ENCODE measurements at regions not wholly inside any gene's neighbourhood (a gene's known extent, or its start where the extent isn't known, plus 50 kb on each side); places are given as distances from the start of the nearest gene placed in this dataset.

GRCh38 chr16:9374061-9374460, 282.6 kb downstream of the HAPSTR1 start:
- Histone ChIP-seq H3K9me3 (ENCODE audit: control insufficient read depth in 4 of 4, insufficient read depth in 3 of 4, low read length in 3 of 4) (no peaks in the 10 kb centered on the region), H3K27me3 (ENCODE audit: control insufficient read depth in 3 of 3, insufficient read depth in 3 of 3, low read length in 2 of 3) (no peaks in the 10 kb centered on the region), H3K27ac (ENCODE audit: low read depth in 1 of 2, low read length in 1 of 2) (no peak overlapping the region), H3K36me3 (ENCODE audit: control insufficient read depth in 4 of 4, insufficient read depth in 4 of 4, low read length in 4 of 4) (no peaks in the 10 kb centered on the region), H3K4me1 (ENCODE audit: control insufficient read depth in 5 of 5, insufficient read depth in 5 of 5, low read length in 5 of 5) (peaks cover 0 to 3% (median 0%) of the 10 kb centered on the region in 5 donors), H3K4me3 (no peak overlapping the region), H3K9ac (ENCODE audit: insufficient read depth in 1 of 2, low read length in 2 of 2) (no peak overlapping the region)
- ATAC-seq (ENCODE audit: insufficient read depth, low FRiP score) (no peak), DNase-seq (no peak)
- no peak for TF ChIP-seq CTCF (IDR thresholded peaks at IDR 0.05; ENCODE audit: control extremely low read depth, extremely low read depth)
- WGBS, 2 donors: 27 to 38% methylated on average over 7 of the region's 7 CpGs

- Histone ChIP-seq H3K9me3 (ENCODE audit: control insufficient read depth in 4 of 4, insufficient read depth in 3 of 4, low read length in 3 of 4) (peaks cover 0 to 2% (median 0%) of the 10 kb centered on the region in 4 donors), H3K27ac (ENCODE audit: low read depth in 1 of 2, low read length in 1 of 2) (no peak overlapping the region), H3K9ac (ENCODE audit: insufficient read depth in 1 of 2, low read length in 2 of 2) (no peak overlapping the region), H3K27me3 (ENCODE audit: control insufficient read depth in 3 of 3, insufficient read depth in 3 of 3, low read length in 2 of 3) (no peaks in the 10 kb centered on the region), H3K36me3 (ENCODE audit: control insufficient read depth in 4 of 4, insufficient read depth in 4 of 4, low read length in 4 of 4) (no peaks in the 10 kb centered on the region), H3K4me1 (ENCODE audit: control insufficient read depth in 5 of 5, insufficient read depth in 5 of 5, low read length in 5 of 5) (peaks cover 0 to 4% (median 0%) of the 10 kb centered on the region in 5 donors), H3K4me3 (no peak overlapping the region)
- ATAC-seq (ENCODE audit: insufficient read depth, low FRiP score) (no peak), DNase-seq (peak; percentile 17 to 70 (median 33))
- 39 to 51% methylated on average over 5 of the region's 5 CpGs for WGBS, 2 donors
- no peak for TF ChIP-seq CTCF (IDR thresholded peaks at IDR 0.05; ENCODE audit: control extremely low read depth, extremely low read depth)
Measured at GRCh38 chr16:9378876-9379275, 287.4 kb downstream of the HAPSTR1 start.

GRCh38 chr16:9380221-9380620, 288.8 kb downstream of the HAPSTR1 start:
- H3K36me3 ChIP-seq (ENCODE audit: control insufficient read depth in 4 of 4, insufficient read depth in 4 of 4, low read length in 4 of 4): no peaks in the 10 kb centered on the region
- H3K27ac ChIP-seq (ENCODE audit: low read depth in 1 of 2, low read length in 1 of 2): no peak overlapping the region
- peaks cover 0 to 2% (median 0%) of the 10 kb centered on the region in 4 donors for H3K9me3 ChIP-seq (ENCODE audit: control insufficient read depth in 4 of 4, insufficient read depth in 3 of 4, low read length in 3 of 4)
- no peak overlapping the region for H3K9ac ChIP-seq (ENCODE audit: insufficient read depth in 1 of 2, low read length in 2 of 2)
- ATAC-seq (ENCODE audit: insufficient read depth, low FRiP score) (no peak), DNase-seq (no peak)
- WGBS, 2 donors: 91% methylated on average over 3 of the region's 3 CpGs
- no peaks in the 10 kb centered on the region for H3K27me3 ChIP-seq (ENCODE audit: control insufficient read depth in 3 of 3, insufficient read depth in 3 of 3, low read length in 2 of 3)
- no peak overlapping the region for H3K4me3 ChIP-seq
- TF ChIP-seq CTCF (IDR thresholded peaks at IDR 0.05; ENCODE audit: control extremely low read depth, extremely low read depth): no peak
- H3K4me1 ChIP-seq (ENCODE audit: control insufficient read depth in 5 of 5, insufficient read depth in 5 of 5, low read length in 5 of 5): peaks cover 0 to 1% (median 0%) of the 10 kb centered on the region in 5 donors

- DNase-seq (no peak), ATAC-seq (ENCODE audit: insufficient read depth, low FRiP score) (no peak)
- Histone ChIP-seq H3K27ac (ENCODE audit: low read depth in 1 of 2, low read length in 1 of 2) (no peak overlapping the region), H3K9me3 (ENCODE audit: control insufficient read depth in 4 of 4, insufficient read depth in 3 of 4, low read length in 3 of 4) (peaks cover 0 to 2% (median 0%) of the 10 kb centered on the region in 4 donors), H3K9ac (ENCODE audit: insufficient read depth in 1 of 2, low read length in 2 of 2) (no peak overlapping the region), H3K27me3 (ENCODE audit: control insufficient read depth in 3 of 3, insufficient read depth in 3 of 3, low read length in 2 of 3) (no peaks in the 10 kb centered on the region), H3K4me1 (ENCODE audit: control insufficient read depth in 5 of 5, insufficient read depth in 5 of 5, low read length in 5 of 5) (peaks cover 0 to 1% (median 0%) of the 10 kb centered on the region in 5 donors), H3K4me3 (no peak overlapping the region), H3K36me3 (ENCODE audit: control insufficient read depth in 4 of 4, insufficient read depth in 4 of 4, low read length in 4 of 4) (no peaks in the 10 kb centered on the region)
- TF ChIP-seq CTCF (IDR thresholded peaks at IDR 0.05; ENCODE audit: control extremely low read depth, extremely low read depth): no peak
- 87 to 88% methylated on average over 6 of the region's 6 CpGs for WGBS, 2 donors
Measured at GRCh38 chr16:9381399-9381798, 290.0 kb downstream of the HAPSTR1 start.
